ENCODE measurements at regions not wholly inside any gene's neighbourhood (a gene's known extent, or its start where the extent isn't known, plus 50 kb on each side); places are given as distances from the start of the nearest gene placed in this dataset.

- H3K4me3 Mint-ChIP-seq: no peak overlapping the region
- peaks cover 0 to 7% of the 10 kb centered on the region in 2 donors for H3K9me3 Mint-ChIP-seq
- H3K27me3 Mint-ChIP-seq: no peaks in the 10 kb centered on the region
- H3K27ac Mint-ChIP-seq: no peak overlapping the region
- no peak for ATAC-seq
- no peaks in the 10 kb centered on the region for H3K4me1 Mint-ChIP-seq
- DNase-seq: no peak
Measured at GRCh38 chr7:47678641-47679380, 96.9 kb upstream of the TNS3 start.

GRCh38 chr7:47677664-47678063 is 95.8 kb upstream of the TNS3 start:
- Mint-ChIP-seq H3K4me3 (no peak overlapping the region), H3K27ac (peak overlapping the region in 1 of 2 donors; percentile 26), H3K9me3 (peaks cover 0 to 7% of the 10 kb centered on the region in 2 donors), H3K27me3 (no peaks in the 10 kb centered on the region), H3K4me1 (no peaks in the 10 kb centered on the region)
- ATAC-seq (no peak), DNase-seq (no peak)

GRCh38 chr7:47677093-47677492 is 95.2 kb upstream of the TNS3 start:
- peaks cover 0 to 7% of the 10 kb centered on the region in 2 donors for H3K9me3 Mint-ChIP-seq
- no peaks in the 10 kb centered on the region for H3K4me1 Mint-ChIP-seq
- H3K27ac Mint-ChIP-seq: no peak overlapping the region
- no peak for DNase-seq
- no peak overlapping the region for H3K4me3 Mint-ChIP-seq
- H3K27me3 Mint-ChIP-seq: no peaks in the 10 kb centered on the region
- no peak for ATAC-seq

- H3K27ac Mint-ChIP-seq: no peak overlapping the region
- no peaks in the 10 kb centered on the region for H3K27me3 Mint-ChIP-seq
- no peaks in the 10 kb centered on the region for H3K4me1 Mint-ChIP-seq
- DNase-seq: no peak
- peaks cover 0 to 7% of the 10 kb centered on the region in 2 donors for H3K9me3 Mint-ChIP-seq
- no peak overlapping the region for H3K4me3 Mint-ChIP-seq
- no peak for ATAC-seq
Measured at GRCh38 chr7:47672977-47673381, 91.1 kb upstream of the TNS3 start.

- no peaks in the 10 kb centered on the region for H3K4me1 Mint-ChIP-seq
- no peak overlapping the region for H3K27ac Mint-ChIP-seq
Measured at GRCh38 chr7:47672271-47672791, 90.4 kb upstream of the TNS3 start.

GRCh38 chr7:47671358-47671757 is 89.4 kb upstream of the TNS3 start:
- DNase-seq (no peak), ATAC-seq (no peak)
- Mint-ChIP-seq H3K9me3 (no peaks in the 10 kb centered on the region), H3K4me1 (no peaks in the 10 kb centered on the region), H3K4me3 (no peak overlapping the region), H3K27ac (no peak overlapping the region), H3K27me3 (no peaks in the 10 kb centered on the region)

More at GRCh38 chr7:47672271-47672791, 90.4 kb upstream of the TNS3 start:
- no peak overlapping the region for H3K4me3 Mint-ChIP-seq
- peaks cover 0 to 4% of the 10 kb centered on the region in 2 donors for H3K9me3 Mint-ChIP-seq
- no peak for ATAC-seq
- H3K27me3 Mint-ChIP-seq: no peaks in the 10 kb centered on the region
- no peak for DNase-seq

- H3K27me3 Mint-ChIP-seq: no peaks in the 10 kb centered on the region
- no peak overlapping the region for H3K27ac Mint-ChIP-seq
- no peaks in the 10 kb centered on the region for H3K4me1 Mint-ChIP-seq
- H3K4me3 Mint-ChIP-seq: no peak overlapping the region
- DNase-seq (no peak), ATAC-seq (no peak)
- no peaks in the 10 kb centered on the region for H3K9me3 Mint-ChIP-seq
Measured at GRCh38 chr7:47670729-47671128, 88.8 kb upstream of the TNS3 start.

- no peak overlapping the region for H3K4me3 Mint-ChIP-seq
Measured at GRCh38 chr7:47669901-47670384, 88.0 kb upstream of the TNS3 start.

GRCh38 chr7:47669178-47669891 is 87.4 kb upstream of the TNS3 start:
- H3K4me1 Mint-ChIP-seq: no peaks in the 10 kb centered on the region
- H3K9me3 Mint-ChIP-seq: no peaks in the 10 kb centered on the region
- ATAC-seq (no peak), DNase-seq (no peak)
- no peaks in the 10 kb centered on the region for H3K27me3 Mint-ChIP-seq
- no peak overlapping the region for H3K4me3 Mint-ChIP-seq
- H3K27ac Mint-ChIP-seq: peak overlapping the region; percentile 19 to 88

More at GRCh38 chr7:47669901-47670384, 88.0 kb upstream of the TNS3 start:
- peak overlapping the region; percentile 19 to 88 for H3K27ac Mint-ChIP-seq
- ATAC-seq (no peak), DNase-seq (no peak)
- H3K9me3 Mint-ChIP-seq: no peaks in the 10 kb centered on the region
- H3K27me3 Mint-ChIP-seq: no peaks in the 10 kb centered on the region
- no peaks in the 10 kb centered on the region for H3K4me1 Mint-ChIP-seq

- Mint-ChIP-seq H3K4me1 (peaks cover under 1% of the 10 kb centered on the region), H3K4me3 (no peak overlapping the region), H3K27me3 (no peaks in the 10 kb centered on the region), H3K27ac (no peak overlapping the region), H3K9me3 (no peaks in the 10 kb centered on the region)
- no peak for ATAC-seq
- DNase-seq: no peak
Measured at GRCh38 chr7:47666164-47666862, 84.4 kb upstream of the TNS3 start.

GRCh38 chr7:47664650-47665195 is 82.8 kb upstream of the TNS3 start:
- Mint-ChIP-seq H3K27ac (no peak overlapping the region), H3K4me3 (no peak overlapping the region), H3K9me3 (no peaks in the 10 kb centered on the region), H3K27me3 (no peaks in the 10 kb centered on the region), H3K4me1 (peaks cover 5% of the 10 kb centered on the region)
- ATAC-seq (no peak), DNase-seq (no peak)

- no peak for ATAC-seq
- DNase-seq: no peak
- H3K27ac Mint-ChIP-seq: no peak overlapping the region
- no peak overlapping the region for H3K4me3 Mint-ChIP-seq
- H3K27me3 Mint-ChIP-seq: no peaks in the 10 kb centered on the region
- H3K9me3 Mint-ChIP-seq: no peaks in the 10 kb centered on the region
- H3K4me1 Mint-ChIP-seq: peaks cover 5% of the 10 kb centered on the region
Measured at GRCh38 chr7:47663851-47664250, 81.9 kb upstream of the TNS3 start.

GRCh38 chr7:47663213-47663612 is 81.3 kb upstream of the TNS3 start:
- H3K27ac Mint-ChIP-seq: no peak overlapping the region
- H3K4me3 Mint-ChIP-seq: no peak overlapping the region
- DNase-seq (no peak), ATAC-seq (no peak)
- H3K27me3 Mint-ChIP-seq: no peaks in the 10 kb centered on the region
- peaks cover 5% of the 10 kb centered on the region for H3K4me1 Mint-ChIP-seq
- no peaks in the 10 kb centered on the region for H3K9me3 Mint-ChIP-seq

- H3K27ac Mint-ChIP-seq: no peak overlapping the region
- ATAC-seq (no peak), DNase-seq (no peak)
- no peaks in the 10 kb centered on the region for H3K27me3 Mint-ChIP-seq
- no peaks in the 10 kb centered on the region for H3K9me3 Mint-ChIP-seq
- H3K4me3 Mint-ChIP-seq: no peak overlapping the region
- peaks cover 5% of the 10 kb centered on the region for H3K4me1 Mint-ChIP-seq
Measured at GRCh38 chr7:47661051-47661714, 79.3 kb upstream of the TNS3 start.

All from stimulated activated naive CD8-positive, alpha-beta T cell treated with anti-CD3 and anti-CD28 coated beads, Interleukin-15, amount 100 ng/mL, for 72 hours (primary cell).